GM19328 (cell line): ENCODE measurements at regions not wholly inside any gene's neighbourhood (a gene's known extent, or its start where the extent isn't known, plus 50 kb on each side); places are given as distances from the start of the nearest gene placed in this dataset.

Experiments
- ATAC-seq: cut with Tn5 transposase; IDR thresholded peaks from one replicate; pipeline ENCODE4 v1.9.1; 2021; ENCODE audit warnings: mild to moderate bottlenecking, moderate library complexity; ENCODE audit not compliant: unreplicated experiment

- no peak for ATAC-seq
Observed at GRCh38 chr11:23542189-23542588, 681.9 kb upstream of the CCDC179 start.

- no peak for ATAC-seq
Observed at GRCh38 chr11:23542816-23543215, 682.5 kb upstream of the CCDC179 start.

GRCh38 chr11:23543651-23544222 lies 683.5 kb upstream of the CCDC179 start:
- ATAC-seq, result no peak

GRCh38 chr11:23551706-23552105 lies 691.4 kb upstream of the CCDC179 start:
- ATAC-seq, result no peak

- no peak for ATAC-seq
Observed at GRCh38 chr11:23554002-23554401, 693.7 kb upstream of the CCDC179 start.

- ATAC-seq, result no peak
Observed at GRCh38 chr11:23555085-23555484, 694.8 kb upstream of the CCDC179 start.

GRCh38 chr11:23556163-23556750 lies 696.0 kb upstream of the CCDC179 start:
- ATAC-seq, result no peak

GRCh38 chr11:23563591-23563990 lies 703.3 kb upstream of the CCDC179 start:
- no peak for ATAC-seq

- ATAC-seq, result no peak
Observed at GRCh38 chr11:23564370-23564769, 704.1 kb upstream of the CCDC179 start.

- ATAC-seq, result peak; percentile 51
Observed at GRCh38 chr11:23569134-23569533, 708.9 kb upstream of the CCDC179 start.

GRCh38 chr11:23569547-23569946 lies 709.3 kb upstream of the CCDC179 start:
- peak; percentile 58 for ATAC-seq

- no peak for ATAC-seq
Observed at GRCh38 chr11:23570828-23571227, 710.6 kb upstream of the CCDC179 start.

GRCh38 chr11:23573429-23573828 lies 713.2 kb upstream of the CCDC179 start:
- no peak for ATAC-seq

GRCh38 chr11:23574149-23574548 lies 713.9 kb upstream of the CCDC179 start:
- no peak for ATAC-seq

- ATAC-seq, result no peak
Observed at GRCh38 chr11:23577296-23577695, 717.0 kb upstream of the CCDC179 start.

- no peak for ATAC-seq
Observed at GRCh38 chr11:23585416-23586104, 725.3 kb upstream of the CCDC179 start.

GRCh38 chr11:23586173-23586572 lies 725.9 kb upstream of the CCDC179 start:
- no peak for ATAC-seq

- ATAC-seq, result no peak
Observed at GRCh38 chr11:23590596-23591308, 730.5 kb upstream of the CCDC179 start.

GRCh38 chr11:23594755-23595154 lies 734.5 kb upstream of the CCDC179 start:
- ATAC-seq, result no peak

GRCh38 chr11:23604966-23605365 lies 744.7 kb upstream of the CCDC179 start:
- no peak for ATAC-seq

GRCh38 chr11:23606191-23606590 lies 745.9 kb upstream of the CCDC179 start:
- ATAC-seq, result no peak

GRCh38 chr11:23611726-23612125 lies 751.5 kb upstream of the CCDC179 start:
- ATAC-seq, result no peak
